ENCODE measurements at regions not wholly inside any gene's neighbourhood (a gene's known extent, or its start where the extent isn't known, plus 50 kb on each side); places are given as distances from the start of the nearest gene placed in this dataset.

DNA sequence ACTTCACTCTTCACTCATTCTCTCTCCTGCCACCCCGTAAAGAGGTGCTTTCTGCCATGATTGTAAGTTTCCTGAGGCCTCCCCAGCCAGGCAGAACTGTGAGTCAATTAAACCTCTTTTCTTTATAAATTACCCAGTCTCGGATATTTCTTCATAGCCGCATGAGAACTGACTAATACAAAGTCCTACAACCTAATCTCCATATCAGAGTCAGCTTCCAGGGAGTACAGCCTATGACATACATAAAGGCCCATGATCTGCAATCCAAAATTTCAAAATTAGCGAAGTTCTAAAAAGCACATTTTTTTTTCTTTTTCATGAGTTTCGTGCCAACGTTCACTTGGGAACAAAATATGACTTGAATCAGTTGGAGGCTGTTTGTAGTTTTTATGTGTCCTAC lies 256.9 kb upstream of the DUSP10 start:
- TF ChIP-seq, protein P1, sequence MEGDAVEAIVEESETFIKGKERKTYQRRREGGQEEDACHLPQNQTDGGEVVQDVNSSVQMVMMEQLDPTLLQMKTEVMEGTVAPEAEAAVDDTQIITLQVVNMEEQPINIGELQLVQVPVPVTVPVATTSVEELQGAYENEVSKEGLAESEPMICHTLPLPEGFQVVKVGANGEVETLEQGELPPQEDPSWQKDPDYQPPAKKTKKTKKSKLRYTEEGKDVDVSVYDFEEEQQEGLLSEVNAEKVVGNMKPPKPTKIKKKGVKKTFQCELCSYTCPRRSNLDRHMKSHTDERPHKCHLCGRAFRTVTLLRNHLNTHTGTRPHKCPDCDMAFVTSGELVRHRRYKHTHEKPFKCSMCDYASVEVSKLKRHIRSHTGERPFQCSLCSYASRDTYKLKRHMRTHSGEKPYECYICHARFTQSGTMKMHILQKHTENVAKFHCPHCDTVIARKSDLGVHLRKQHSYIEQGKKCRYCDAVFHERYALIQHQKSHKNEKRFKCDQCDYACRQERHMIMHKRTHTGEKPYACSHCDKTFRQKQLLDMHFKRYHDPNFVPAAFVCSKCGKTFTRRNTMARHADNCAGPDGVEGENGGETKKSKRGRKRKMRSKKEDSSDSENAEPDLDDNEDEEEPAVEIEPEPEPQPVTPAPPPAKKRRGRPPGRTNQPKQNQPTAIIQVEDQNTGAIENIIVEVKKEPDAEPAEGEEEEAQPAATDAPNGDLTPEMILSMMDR (IDR thresholded peaks at IDR 0.05; ENCODE audit: control extremely low read depth in 1 of 3, insufficient read depth in 1 of 3, low read depth in 1 of 3, low read length in 3 of 3), result no peak
- TF ChIP-seq SIN3A (conservative IDR thresholded peaks at IDR 0.05 in 1 of 2, IDR thresholded peaks at IDR 0.05 in 1 of 2; ENCODE audit: low read depth in 1 of 2, low read length in 2 of 2) (no peak), ZNF274 (IDR thresholded peaks at IDR 0.05; ENCODE audit: borderline replicate concordance, extremely low read depth, low read length) (no peak), POLR2A (IDR thresholded peaks at IDR 0.05; ENCODE audit: control extremely low read depth in 1 of 2, low read depth in 2 of 2, low read length in 2 of 2) (no peak), POLR2AphosphoS5 (IDR thresholded peaks at IDR 0.05; ENCODE audit: low read depth, low read length) (no peak), YY1 (IDR thresholded peaks at IDR 0.05; ENCODE audit: low read depth, low read length) (no peak)

Data from H1 (cell line).